ENCODE measurements at regions not wholly inside any gene's neighbourhood (a gene's known extent, or its start where the extent isn't known, plus 50 kb on each side); places are given as distances from the start of the nearest gene placed in this dataset.
A peak's percentile ranks its signal among the peaks of the same experiment; 100 is the strongest.

DNA sequence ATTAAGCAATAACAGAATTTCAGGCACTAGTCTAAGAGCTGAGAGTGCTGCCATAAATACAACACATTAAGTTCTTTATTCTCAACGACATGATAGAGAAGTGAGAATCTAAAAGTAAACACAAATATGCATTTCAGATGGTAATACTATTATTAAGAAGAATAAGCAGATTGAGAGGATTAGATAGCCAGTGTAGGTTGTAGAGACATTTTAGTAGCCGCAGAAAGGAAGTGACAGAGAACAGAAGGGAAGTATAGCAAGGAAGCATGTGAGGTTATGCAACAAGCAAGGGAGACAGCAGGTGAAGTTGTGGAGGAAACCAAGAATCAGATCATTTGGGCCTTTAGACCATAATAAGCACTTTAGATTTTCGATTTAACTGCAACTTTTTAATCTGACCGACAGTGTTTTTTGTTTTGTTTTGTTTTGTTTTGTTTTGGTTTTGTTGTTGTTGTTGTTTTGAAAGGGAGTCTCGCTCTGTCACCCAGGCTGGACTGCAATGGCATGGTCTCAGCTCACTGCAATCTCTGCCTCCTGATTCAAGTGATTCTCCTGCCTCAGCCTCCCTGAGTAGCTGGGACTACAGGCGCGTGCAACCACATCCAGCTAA, 737.0 kb upstream of the ADGRB3 start (continued):
- TF ChIP-seq ZNF707 (CRISPR knock-in tag; conservative IDR thresholded peaks at IDR 0.05) (no peak), EHMT2 (IDR thresholded peaks at IDR 0.05) (0 out of 2 replicates have a peak, but pooled peaks have one; percentile 24), ZNF140 (CRISPR knock-in tag; IDR thresholded peaks at IDR 0.05) (no peak), MYC (IDR thresholded peaks at IDR 0.05; ENCODE audit: low read depth, low read length) (0 out of 2 replicates have a peak, but pooled peaks have one; percentile 24), MYC (CRISPR knock-in tag; IDR thresholded peaks at IDR 0.05; ENCODE audit: borderline replicate concordance, low read depth) (no peak), HCFC1 (IDR thresholded peaks at IDR 0.05; ENCODE audit: low read depth, low read length) (no peak), GABPA (tag; conservative IDR thresholded peaks at IDR 0.05; ENCODE audit: low read depth) (peak; percentile 51), ETS2 (tag; IDR thresholded peaks at IDR 0.05; ENCODE audit: borderline replicate concordance, poor library complexity, severe bottlenecking) (no peak), RBBP5 (IDR thresholded peaks at IDR 0.05; ENCODE audit: borderline replicate concordance, insufficient read depth, low read length, poor library complexity, severe bottlenecking) (no peak), CCNT2 (IDR thresholded peaks at IDR 0.05; ENCODE audit: borderline replicate concordance, extremely low read depth, insufficient read length, low read depth, low read length) (no peak), NCOA6 (IDR thresholded peaks at IDR 0.05) (no peak), RBFOX2 (IDR thresholded peaks at IDR 0.05; ENCODE audit: low read depth, low read length) (no peak), SPI1 (IDR thresholded peaks at IDR 0.05; ENCODE audit: borderline replicate concordance, low read depth, low read length) (peak; percentile 80; the same call in 1 of the 2 replicates), L3MBTL2 (IDR thresholded peaks at IDR 0.05) (peak; percentile 31; the same call in 1 of the 2 replicates), CHD2 (IDR thresholded peaks at IDR 0.05; ENCODE audit: low read depth, low read length) (no peak), CREB5 (CRISPR knock-in tag; IDR thresholded peaks at IDR 0.05) (no peak), RCOR1 (IDR thresholded peaks at IDR 0.05; ENCODE audit: borderline replicate concordance in 1 of 2, low read depth in 2 of 2, low read length in 2 of 2) (no peak), NFIX (CRISPR knock-in tag; IDR thresholded peaks at IDR 0.05; ENCODE audit: low read depth) (no peak), HMBOX1 (IDR thresholded peaks at IDR 0.05) (no peak), DMBX1 (CRISPR knock-in tag; IDR thresholded peaks at IDR 0.05; ENCODE audit: borderline replicate concordance) (peak; percentile 61; the same call in 1 of the 2 replicates)
- TF ChIP-seq, protein P1, sequence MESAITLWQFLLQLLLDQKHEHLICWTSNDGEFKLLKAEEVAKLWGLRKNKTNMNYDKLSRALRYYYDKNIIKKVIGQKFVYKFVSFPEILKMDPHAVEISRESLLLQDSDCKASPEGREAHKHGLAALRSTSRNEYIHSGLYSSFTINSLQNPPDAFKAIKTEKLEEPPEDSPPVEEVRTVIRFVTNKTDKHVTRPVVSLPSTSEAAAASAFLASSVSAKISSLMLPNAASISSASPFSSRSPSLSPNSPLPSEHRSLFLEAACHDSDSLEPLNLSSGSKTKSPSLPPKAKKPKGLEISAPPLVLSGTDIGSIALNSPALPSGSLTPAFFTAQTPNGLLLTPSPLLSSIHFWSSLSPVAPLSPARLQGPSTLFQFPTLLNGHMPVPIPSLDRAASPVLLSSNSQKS (CRISPR knock-in tag; IDR thresholded peaks at IDR 0.05): no peak
- TF ChIP-seq, protein P2, sequence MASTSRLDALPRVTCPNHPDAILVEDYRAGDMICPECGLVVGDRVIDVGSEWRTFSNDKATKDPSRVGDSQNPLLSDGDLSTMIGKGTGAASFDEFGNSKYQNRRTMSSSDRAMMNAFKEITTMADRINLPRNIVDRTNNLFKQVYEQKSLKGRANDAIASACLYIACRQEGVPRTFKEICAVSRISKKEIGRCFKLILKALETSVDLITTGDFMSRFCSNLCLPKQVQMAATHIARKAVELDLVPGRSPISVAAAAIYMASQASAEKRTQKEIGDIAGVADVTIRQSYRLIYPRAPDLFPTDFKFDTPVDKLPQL (IDR thresholded peaks at IDR 0.05; ENCODE audit: extremely low read depth, insufficient read length): no peak

Data from K562 (cell line).